Rectal smooth muscle tissue (tissue), 1 donor: ENCODE measurements at regions not wholly inside any gene's neighbourhood (a gene's known extent, or its start where the extent isn't known, plus 50 kb on each side); places are given as distances from the start of the nearest gene placed in this dataset.
"Not testable (repeated sequence)": the region's sequence is repeated elsewhere in the genome, so short reads cannot be mapped to it uniquely, and the experiment has no call there.

Experiments used
- H3K27ac ChIP-seq: one replicate; pipeline ENCODE4 v1.7.0; 2013; ENCODE audit warnings: low read depth, low read length, inconsistent platforms
- H3K27me3 ChIP-seq: one replicate; pipeline ENCODE4 v1.7.0; 2013; ENCODE audit warnings: low read length; ENCODE audit not compliant: control insufficient read depth, insufficient read depth
- H3K36me3 ChIP-seq: one replicate; pipeline ENCODE4 v1.7.0; 2013; ENCODE audit warnings: low read length; ENCODE audit not compliant: control insufficient read depth, insufficient read depth
- H3K4me1 ChIP-seq: one replicate; pipeline ENCODE4 v1.7.0; 2013; ENCODE audit warnings: low read length; ENCODE audit not compliant: control insufficient read depth, insufficient read depth
- H3K4me3 ChIP-seq: one replicate; pipeline ENCODE4 v1.7.0; 2013; ENCODE audit warnings: low read length
- H3K9ac ChIP-seq: one replicate; pipeline ENCODE4 v1.7.0; 2013; ENCODE audit warnings: low read length

DNA sequence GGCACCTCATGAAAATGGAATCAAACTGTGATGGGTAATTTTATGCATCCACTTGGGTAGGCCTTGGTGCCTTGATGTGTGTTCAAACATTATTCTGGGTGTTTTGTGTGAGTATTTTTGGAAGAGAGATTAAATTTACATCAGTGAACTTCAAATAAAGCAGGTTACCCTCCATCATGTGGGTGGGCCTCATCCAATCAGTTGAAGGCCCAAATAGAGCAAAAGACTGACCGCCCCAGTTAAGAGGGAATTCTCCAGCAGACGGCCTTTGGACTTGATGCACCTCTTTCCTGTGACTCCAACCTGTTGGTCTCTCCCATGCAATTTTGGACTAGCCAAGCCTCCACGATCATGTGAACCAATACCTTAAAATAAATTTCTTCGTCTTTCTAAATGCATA, 97.7 kb upstream of the DPP6 start:
- Histone ChIP-seq H3K36me3 (no peaks in the 10 kb centered on the region), H3K4me1 (no peaks in the 10 kb centered on the region), H3K27me3 (no peaks in the 10 kb centered on the region), H3K9ac (no peak overlapping the region), H3K27ac (no peak overlapping the region), H3K4me3 (no peak overlapping the region)

DNA sequence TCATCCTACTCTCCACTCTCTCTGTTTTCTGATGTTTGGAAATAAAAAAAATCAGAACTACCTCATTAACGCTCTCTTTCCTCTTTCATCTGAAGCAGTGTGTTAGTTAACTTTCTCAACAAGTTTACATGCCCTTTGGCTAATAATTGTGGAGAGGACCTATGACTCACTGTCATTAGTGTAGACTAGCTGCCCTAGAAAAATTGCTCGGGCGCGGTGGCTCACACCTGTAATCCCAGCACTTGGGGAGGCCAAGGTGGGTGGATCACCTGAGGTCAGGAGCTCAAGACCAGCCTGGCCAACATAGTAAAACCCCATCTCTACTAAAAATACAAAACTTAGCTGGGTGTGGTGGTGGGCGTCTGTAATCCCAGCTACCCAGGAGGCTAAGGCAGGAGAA, 94.5 kb upstream of the DPP6 start:
- not testable (repeated sequence) for H3K36me3 ChIP-seq, H3K4me1 ChIP-seq, H3K27me3 ChIP-seq, H3K27ac ChIP-seq, H3K4me3 ChIP-seq, H3K9ac ChIP-seq

DNA sequence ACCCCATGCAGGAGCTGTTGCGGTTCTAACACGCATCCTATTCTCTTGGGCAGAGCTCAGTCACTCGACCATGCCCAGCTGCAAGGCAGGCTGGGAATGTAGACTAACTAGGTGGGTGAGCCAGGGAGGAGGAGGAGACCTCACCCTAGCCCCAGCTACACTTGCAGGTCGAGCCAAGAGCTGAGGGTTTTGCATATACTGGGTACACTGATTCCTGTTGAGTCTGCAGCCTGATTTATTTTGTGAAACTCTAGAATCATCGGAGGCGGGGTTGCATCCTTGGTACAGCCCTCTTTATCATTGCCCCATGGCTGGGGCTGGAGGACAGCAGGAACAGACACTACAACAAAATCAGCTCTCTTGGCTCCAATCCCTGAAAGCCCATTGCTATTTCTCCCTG, 93.8 kb upstream of the DPP6 start:
- H3K27me3 ChIP-seq, H3K4me1 ChIP-seq, H3K4me3 ChIP-seq, H3K27ac ChIP-seq, H3K9ac ChIP-seq, H3K36me3 ChIP-seq: not testable (repeated sequence)

DNA sequence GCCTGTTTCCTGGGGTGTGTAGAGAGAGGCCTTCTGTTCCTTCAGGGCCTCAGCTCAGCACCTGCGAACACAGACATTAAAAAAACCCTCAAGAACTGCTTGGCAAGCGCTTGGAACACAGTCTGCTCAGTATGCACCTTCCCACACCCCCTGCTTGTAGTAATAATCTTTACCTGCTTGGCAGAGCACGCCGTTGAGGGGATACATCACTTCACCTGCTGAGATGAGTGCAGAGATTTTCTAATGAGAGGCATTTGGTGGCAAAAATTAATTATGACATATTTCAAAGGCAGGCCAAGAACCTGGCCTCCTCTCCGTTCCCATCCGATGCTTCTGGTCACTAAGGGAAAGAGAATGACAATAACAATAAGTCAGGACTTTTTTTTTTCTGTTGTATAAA, 93.4 kb upstream of the DPP6 start:
- not testable (repeated sequence) for H3K36me3 ChIP-seq, H3K9ac ChIP-seq, H3K4me3 ChIP-seq, H3K4me1 ChIP-seq, H3K27ac ChIP-seq, H3K27me3 ChIP-seq

DNA sequence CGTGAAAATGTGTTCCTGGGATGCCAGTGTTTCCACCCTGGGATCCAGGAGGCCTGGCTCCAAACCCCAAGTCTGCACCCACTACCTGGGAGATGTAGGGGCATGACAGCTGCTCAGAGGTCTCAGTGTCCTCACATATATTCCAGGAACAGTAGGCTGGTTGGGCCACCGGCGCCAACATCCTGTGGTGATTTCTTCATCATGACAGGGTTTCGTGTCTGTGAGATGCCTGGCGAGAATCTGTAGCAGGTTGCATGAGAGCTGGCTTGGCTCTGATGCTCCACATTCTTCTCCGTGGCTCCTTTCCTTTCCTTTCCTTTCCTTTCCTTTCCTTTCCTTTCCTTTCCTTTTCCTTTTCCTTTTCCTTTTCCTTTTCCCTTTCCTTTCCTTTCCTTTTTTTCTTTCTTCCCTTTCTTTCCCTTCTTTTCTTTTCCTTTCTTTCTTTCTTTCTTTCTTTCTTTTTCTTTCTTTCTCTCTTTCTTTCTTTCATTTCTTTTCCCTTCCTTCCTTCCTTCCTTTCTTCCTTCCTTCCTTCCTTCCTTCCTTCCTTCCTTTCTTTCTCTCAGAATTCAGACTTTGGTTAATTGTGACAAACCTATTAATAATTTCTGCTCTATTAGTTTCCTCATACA, 87.6 kb upstream of the DPP6 start:
- H3K4me3 ChIP-seq, H3K4me1 ChIP-seq, H3K36me3 ChIP-seq, H3K27me3 ChIP-seq, H3K9ac ChIP-seq, H3K27ac ChIP-seq: not testable (repeated sequence)

DNA sequence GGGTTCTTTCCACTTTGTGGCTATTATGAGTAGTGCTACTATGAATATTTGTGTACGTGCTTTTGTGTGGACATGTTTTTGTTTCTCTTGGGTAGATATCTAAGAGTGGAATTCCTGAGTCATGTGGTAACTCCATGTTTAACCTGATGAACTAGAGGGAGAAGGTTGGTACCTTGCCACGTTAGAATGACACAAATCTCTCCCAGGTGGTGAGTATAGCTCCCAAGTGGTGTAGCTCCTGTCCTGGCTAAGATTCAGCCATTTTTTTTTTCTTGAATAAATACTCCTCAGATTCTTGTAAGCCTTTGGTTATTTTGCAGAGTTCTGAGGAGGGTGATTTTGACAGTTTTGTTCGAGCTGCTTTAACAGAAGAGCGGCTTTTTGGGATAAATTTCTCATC, 83.2 kb upstream of the DPP6 start:
- H3K9ac ChIP-seq, H3K4me1 ChIP-seq, H3K36me3 ChIP-seq, H3K4me3 ChIP-seq, H3K27me3 ChIP-seq, H3K27ac ChIP-seq: not testable (repeated sequence)

DNA sequence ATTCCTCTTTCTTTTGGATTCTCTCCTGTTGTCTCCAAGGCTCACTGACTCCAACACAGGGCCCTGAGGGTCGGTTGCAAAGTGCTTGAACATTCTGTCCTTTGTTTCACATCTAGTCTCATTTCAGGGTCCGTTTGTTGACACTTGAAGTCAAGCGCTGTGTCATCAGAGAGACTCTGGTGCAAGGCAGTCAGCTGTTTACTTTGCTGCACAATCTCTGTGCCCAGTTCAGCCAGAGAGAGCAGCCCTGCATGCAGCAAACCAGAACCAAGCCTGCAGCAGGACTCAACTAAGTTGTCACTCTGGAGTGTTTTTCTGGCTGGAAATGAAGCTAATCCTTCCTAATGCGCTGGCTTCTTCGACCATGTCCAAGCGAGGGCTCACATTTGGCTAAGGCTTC, 77.6 kb upstream of the DPP6 start:
- H3K27me3 ChIP-seq, H3K4me3 ChIP-seq, H3K27ac ChIP-seq, H3K36me3 ChIP-seq, H3K4me1 ChIP-seq, H3K9ac ChIP-seq: not testable (repeated sequence)

DNA sequence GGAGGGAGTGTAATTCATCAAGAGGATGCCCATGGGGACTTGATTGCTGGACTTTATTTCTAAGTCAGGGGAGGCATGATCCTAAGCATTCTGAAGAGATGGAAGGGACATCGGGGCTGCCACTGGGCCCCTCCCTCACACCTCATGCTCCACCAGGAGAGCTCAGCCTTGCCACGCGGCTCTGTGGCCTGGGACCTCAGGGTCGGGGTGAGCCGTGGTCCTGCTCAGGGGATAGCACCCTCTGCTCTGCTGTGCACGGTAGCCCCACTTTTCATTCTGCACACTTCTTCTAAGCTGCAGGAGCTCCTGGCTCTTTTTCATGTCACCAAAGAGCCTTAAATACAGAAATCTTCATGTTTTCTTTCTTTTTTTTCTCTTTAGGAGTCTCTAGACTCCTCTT, 75.5 kb upstream of the DPP6 start:
- not testable (repeated sequence) for H3K36me3 ChIP-seq, H3K27ac ChIP-seq, H3K4me1 ChIP-seq, H3K27me3 ChIP-seq, H3K4me3 ChIP-seq, H3K9ac ChIP-seq

DNA sequence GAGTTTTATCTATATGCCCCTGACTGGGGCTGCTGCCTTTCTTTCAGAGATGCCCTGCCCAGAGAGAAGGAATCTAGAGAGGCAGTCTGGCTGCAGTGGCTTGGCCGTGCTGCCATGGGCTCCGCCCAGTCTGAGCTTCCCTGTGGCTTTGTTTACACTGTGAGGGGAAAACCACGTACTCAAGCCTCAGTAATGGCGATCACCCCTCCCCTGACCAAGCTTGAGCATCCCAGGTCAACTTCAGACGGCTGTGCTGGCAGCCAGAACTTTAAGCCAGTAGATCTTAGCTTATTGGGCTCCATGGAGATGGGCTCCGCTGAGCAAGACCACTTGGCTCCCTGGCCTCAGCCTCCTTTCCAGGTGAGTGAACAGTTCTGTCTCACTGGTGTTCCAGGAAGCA, 69.0 kb upstream of the DPP6 start:
- not testable (repeated sequence) for H3K4me3 ChIP-seq, H3K4me1 ChIP-seq, H3K27ac ChIP-seq, H3K27me3 ChIP-seq, H3K36me3 ChIP-seq, H3K9ac ChIP-seq

DNA sequence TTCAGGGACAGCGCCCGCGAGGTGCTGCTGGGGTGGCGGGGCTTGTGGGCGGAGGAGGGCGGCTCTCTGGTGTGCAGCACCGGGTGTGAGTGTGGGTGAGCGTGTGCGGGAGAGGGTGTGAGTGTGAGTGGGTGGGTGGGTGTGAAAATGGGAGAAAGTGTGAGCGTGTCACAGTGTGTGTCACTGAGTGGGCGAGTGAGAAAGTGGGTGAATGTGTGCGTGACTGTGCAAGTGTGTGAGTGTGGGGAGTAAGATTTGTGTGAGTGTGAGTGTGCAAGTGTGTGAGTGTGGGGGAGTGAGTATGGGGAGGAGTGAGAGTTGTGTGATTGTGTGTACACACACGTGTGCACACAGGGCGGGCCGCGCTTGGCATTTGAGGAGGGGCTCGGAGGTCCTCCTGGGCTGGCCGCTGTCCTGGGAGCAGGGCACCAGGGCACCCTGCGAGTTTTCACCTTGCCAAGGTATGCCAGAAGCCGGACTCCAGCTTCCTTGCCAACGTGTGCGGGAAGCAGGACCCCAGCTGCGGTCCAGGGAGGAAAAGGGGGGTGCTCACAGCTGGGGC, 63.1 kb upstream of the DPP6 start:
- not testable (repeated sequence) for H3K4me3 ChIP-seq, H3K4me1 ChIP-seq, H3K27me3 ChIP-seq, H3K27ac ChIP-seq, H3K36me3 ChIP-seq, H3K9ac ChIP-seq

DNA sequence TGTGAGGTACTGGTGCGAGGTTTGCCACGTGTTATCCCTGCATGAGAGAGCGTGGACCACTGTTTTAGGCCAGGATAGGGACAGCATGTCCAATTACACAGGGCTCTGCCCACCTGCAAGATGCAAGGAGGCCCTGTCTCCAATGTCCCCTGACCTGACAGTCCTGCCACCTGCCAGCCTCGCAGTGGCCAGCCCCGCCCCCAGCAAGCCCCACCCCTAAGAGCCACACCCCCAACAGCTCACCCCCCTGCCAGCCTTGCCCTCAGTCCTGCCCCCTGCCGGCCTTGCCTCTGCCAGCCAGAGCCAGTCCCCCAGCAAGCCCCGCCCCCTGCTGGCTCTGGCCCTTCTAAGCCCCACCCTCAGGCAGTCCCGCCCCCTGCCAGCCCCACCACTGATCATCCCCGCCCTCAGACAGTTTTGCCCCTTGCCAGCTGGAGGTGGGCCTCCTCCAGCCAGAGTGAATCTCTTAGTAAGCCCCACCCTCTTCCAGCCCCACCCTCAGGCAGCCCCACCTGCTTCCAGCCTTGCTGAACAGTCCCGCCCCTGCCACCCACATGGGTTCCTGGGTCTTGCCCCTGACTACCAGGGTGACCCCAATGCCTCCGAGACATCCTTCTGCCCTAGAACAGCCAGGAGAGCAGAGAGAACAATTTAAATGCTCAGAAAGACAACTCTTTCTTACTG, 62.3 kb upstream of the DPP6 start:
- not testable (repeated sequence) for H3K27me3 ChIP-seq, H3K4me1 ChIP-seq, H3K9ac ChIP-seq, H3K27ac ChIP-seq, H3K4me3 ChIP-seq, H3K36me3 ChIP-seq

DNA sequence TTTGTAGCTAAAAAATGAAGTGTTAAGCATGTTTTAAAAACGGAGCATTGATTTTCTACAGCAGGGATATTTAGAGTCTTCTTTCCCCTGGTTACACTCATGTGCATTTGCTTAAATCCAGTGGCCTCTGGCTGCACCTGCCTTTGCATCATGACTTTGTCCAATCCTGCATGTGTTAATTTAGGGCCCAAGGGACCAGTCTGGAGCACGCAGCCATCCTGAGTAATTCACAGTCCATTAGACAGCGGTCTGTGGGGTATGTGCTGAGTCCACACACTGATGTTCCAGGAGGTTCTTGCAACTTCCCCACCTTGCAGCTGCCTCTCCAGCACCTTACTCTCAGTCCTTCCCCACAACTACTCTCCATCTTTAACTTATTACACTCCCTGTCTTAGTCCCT, 60.7 kb upstream of the DPP6 start:
- H3K36me3 ChIP-seq, H3K9ac ChIP-seq, H3K27ac ChIP-seq, H3K27me3 ChIP-seq, H3K4me3 ChIP-seq, H3K4me1 ChIP-seq: not testable (repeated sequence)

DNA sequence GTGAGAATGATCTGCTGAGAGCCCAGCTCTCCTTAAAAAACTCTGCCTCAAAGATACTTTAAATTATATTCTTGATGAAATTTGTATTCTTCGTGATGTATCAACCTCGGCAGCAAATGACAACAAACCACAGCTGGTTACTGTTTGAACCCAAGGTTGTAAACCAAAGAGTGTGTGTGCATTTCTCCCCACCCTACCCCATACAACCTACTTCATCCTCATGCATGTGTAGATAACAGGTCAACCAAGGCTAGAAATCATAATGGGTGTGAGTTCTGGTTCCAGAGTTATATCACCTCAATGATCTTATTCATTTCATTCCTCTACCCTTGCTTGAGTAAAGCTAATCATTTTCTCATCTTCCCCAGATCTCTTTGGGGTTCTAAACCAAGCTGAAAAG, 58.8 kb upstream of the DPP6 start:
- H3K4me3 ChIP-seq, H3K4me1 ChIP-seq, H3K27ac ChIP-seq, H3K27me3 ChIP-seq, H3K9ac ChIP-seq, H3K36me3 ChIP-seq: not testable (repeated sequence)
